ENCODE measurements at regions not wholly inside any gene's neighbourhood (a gene's known extent, or its start where the extent isn't known, plus 50 kb on each side); places are given as distances from the start of the nearest gene placed in this dataset.
A peak's percentile ranks its signal among the peaks of the same experiment; 100 is the strongest.
"Not testable (repeated sequence)": the region's sequence is repeated elsewhere in the genome, so short reads cannot be mapped to it uniquely, and the experiment has no call there.

- Histone ChIP-seq H3K4me1 (replicated peaks in 1 of 2) (no peaks in the 10 kb centered on the region), H3K4me3 (no peak overlapping the region), H3K27ac (no peak overlapping the region)
- ATAC-seq (replicated peaks in 6 of 8): no peak
- in situ Hi-C loops (cut with MboI; ENCODE audit: low pct_unique_long_range_greater_than_20kb in 2 of 9, low sequenced_read_pairs in 9 of 9, unreplicated experiment in 9 of 9): no loop called here
- 37 to 100% (median 80%) methylated on average over 1 to 3 of the region's 3 CpGs; no CpG with 5 or more reads in 1 of the 10 experiments for WGBS, 10 experiments
These were observed 390.2 kb upstream of the SGO1 start for GRCh38 chr3:20576228-20576627.

- H3K4me3 ChIP-seq: no peak overlapping the region
These were observed 389.1 kb upstream of the SGO1 start for GRCh38 chr3:20575146-20575545.

DNA sequence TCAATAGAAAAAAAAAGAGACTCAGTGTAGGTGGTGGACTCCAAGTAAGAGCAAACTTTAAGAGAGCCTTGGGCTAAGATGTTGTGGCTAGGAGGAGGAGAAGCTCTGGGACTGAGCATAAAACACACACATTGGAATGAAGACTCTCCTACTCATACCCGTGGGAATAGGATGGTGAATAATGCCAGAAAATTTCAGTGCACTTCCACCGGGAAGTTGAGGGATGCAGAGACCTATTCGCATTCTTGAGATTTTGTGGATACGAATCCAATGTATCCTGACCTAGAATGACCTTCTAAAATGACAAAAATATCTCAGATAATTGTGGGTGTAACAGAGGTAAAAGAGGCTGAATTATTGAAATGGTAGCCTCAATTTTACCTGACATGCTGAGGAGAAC lies 388.7 kb upstream of the SGO1 start:
- peak in 2 of 8 experiments; percentile 46 to 56 for ATAC-seq (replicated peaks in 6 of 8)
- no peaks in the 10 kb centered on the region for H3K4me1 ChIP-seq (replicated peaks in 1 of 2)

More at GRCh38 chr3:20575146-20575545, 389.1 kb upstream of the SGO1 start:
- no peaks in the 10 kb centered on the region for H3K4me1 ChIP-seq (replicated peaks in 1 of 2)
- in situ Hi-C loops (cut with MboI; ENCODE audit: low pct_unique_long_range_greater_than_20kb in 2 of 9, low sequenced_read_pairs in 9 of 9, unreplicated experiment in 9 of 9): no loop called here
- WGBS, 10 experiments: 8 to 100% (median 68%) methylated on average over 1 to 2 of the region's 2 CpGs
- ATAC-seq (replicated peaks in 6 of 8): peak in 7 of 8 experiments; percentile 50 to 90 (median 70)
- H3K27ac ChIP-seq: no peak overlapping the region

DNA sequence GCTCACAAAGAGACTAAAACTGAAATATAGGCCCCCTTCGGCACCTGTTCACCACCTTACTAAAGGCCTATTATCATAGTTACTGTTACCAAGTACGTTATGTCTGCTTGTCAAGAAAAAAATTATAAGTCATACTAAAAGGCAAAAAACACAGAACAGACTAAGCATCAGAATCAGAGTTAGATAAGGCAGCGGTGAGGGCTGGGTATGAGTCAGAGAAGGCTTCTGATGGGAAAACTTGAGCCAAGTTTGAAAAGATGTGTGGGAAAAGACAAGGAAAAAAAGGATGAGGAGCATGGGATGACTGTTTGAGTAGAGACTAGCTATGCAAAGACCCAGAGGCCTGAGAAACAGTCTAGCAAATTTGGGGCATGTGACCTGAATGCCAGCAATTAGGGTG lies 387.2 kb upstream of the SGO1 start:
- H3K4me1 ChIP-seq (replicated peaks in 1 of 2): no peaks in the 10 kb centered on the region
- 76 to 93% (median 85%) methylated on average over 2 to 3 of the region's 3 CpGs; no CpG with 5 or more reads in 5 of the 10 experiments for WGBS, 10 experiments
- H3K27ac ChIP-seq: no peak overlapping the region
- H3K4me3 ChIP-seq: no peak overlapping the region
- in situ Hi-C loops (cut with MboI; ENCODE audit: low pct_unique_long_range_greater_than_20kb in 2 of 9, low sequenced_read_pairs in 9 of 9, unreplicated experiment in 9 of 9): no loop called here
- no peak for ATAC-seq (replicated peaks in 6 of 8)

More for the DNA sequence above, 388.7 kb upstream of the SGO1 start:
- in situ Hi-C loops (cut with MboI; ENCODE audit: low pct_unique_long_range_greater_than_20kb in 2 of 9, low sequenced_read_pairs in 9 of 9, unreplicated experiment in 9 of 9): no loop called here
- WGBS, 10 experiments: 6 to 100% (median 85%) methylated on average over 1 to 4 of the region's 4 CpGs; no CpG with 5 or more reads in 2 of the 10 experiments
- no peak overlapping the region for H3K27ac ChIP-seq
- no peak overlapping the region for H3K4me3 ChIP-seq

DNA sequence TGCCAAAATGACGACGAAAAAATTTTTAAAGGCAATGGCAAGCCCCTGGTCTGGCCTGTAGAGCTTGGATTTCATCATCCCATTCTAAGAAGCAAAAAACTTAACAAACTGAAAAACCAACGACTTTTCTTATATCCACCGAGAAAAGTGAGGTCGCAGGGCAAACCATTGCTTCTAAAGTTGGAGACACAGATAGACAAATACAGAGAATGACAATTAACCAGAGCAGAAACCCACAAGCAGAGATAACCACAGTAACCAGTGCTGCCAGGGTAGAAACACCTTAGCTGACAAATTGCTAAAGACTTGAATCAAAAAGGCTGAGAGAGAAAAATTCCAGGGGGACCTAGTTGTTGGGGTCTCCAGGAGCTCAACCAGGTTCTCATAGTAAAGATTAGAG lies 386.5 kb upstream of the SGO1 start:
- in situ Hi-C loops (cut with MboI; ENCODE audit: low pct_unique_long_range_greater_than_20kb in 2 of 9, low sequenced_read_pairs in 9 of 9, unreplicated experiment in 9 of 9): no loop called here
- no peaks in the 10 kb centered on the region for H3K4me1 ChIP-seq (replicated peaks in 1 of 2)
- no peak for ATAC-seq (replicated peaks in 6 of 8)
- WGBS, 10 experiments: 82 to 100% (median 92%) methylated on average over 2 to 5 of the region's 5 CpGs
- no peak overlapping the region for H3K4me3 ChIP-seq
- H3K27ac ChIP-seq: no peak overlapping the region

DNA sequence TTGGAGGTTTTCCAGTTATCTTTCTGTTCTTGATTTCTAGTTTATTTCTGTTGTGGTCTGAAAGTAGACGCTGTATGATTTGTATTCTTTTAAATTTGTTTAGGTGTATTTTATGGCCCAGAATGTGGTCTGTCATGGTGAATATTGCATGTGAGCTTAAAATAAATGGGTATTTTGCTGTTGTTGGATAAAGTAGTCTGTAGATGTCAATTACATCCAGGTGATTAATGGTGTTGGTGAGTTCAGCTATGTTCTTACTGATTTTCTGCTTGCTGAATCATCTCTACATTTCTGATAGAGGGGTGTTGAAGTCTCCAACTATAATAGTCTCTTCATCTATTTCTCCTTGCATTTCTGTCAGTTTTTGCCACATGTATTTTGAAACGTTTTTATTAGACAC lies 383.3 kb upstream of the SGO1 start:
- Histone ChIP-seq H3K27ac (no peak overlapping the region), H3K4me3 (no peak overlapping the region), H3K4me1 (replicated peaks in 1 of 2) (no peaks in the 10 kb centered on the region)
- 0 to 47% (median 6%) methylated on average over 1 to 2 of the region's 2 CpGs; no CpG with 5 or more reads in 1 of the 10 experiments for WGBS, 10 experiments
- no peak for ATAC-seq (replicated peaks in 6 of 8)
- in situ Hi-C loops (cut with MboI; ENCODE audit: low pct_unique_long_range_greater_than_20kb in 2 of 9, low sequenced_read_pairs in 9 of 9, unreplicated experiment in 9 of 9): no loop called here

- no peaks in the 10 kb centered on the region for H3K4me1 ChIP-seq (replicated peaks in 1 of 2)
- WGBS, 10 experiments: 9 to 100% (median 96%) methylated on average over 1 to 3 of the region's 3 CpGs; no CpG with 5 or more reads in 1 of the 10 experiments
- H3K4me3 ChIP-seq: no peak overlapping the region
- H3K27ac ChIP-seq: no peak overlapping the region
- in situ Hi-C loops (cut with MboI; ENCODE audit: low pct_unique_long_range_greater_than_20kb in 2 of 9, low sequenced_read_pairs in 9 of 9, unreplicated experiment in 9 of 9): no loop called here
- ATAC-seq (replicated peaks in 6 of 8): no peak
These were observed 379.0 kb upstream of the SGO1 start for GRCh38 chr3:20564966-20565365.

- Histone ChIP-seq H3K4me1 (replicated peaks in 1 of 2) (no peaks in the 10 kb centered on the region), H3K4me3 (no peak overlapping the region), H3K27ac (no peak overlapping the region)
- no peak for ATAC-seq (replicated peaks in 6 of 8)
- in situ Hi-C loops (cut with MboI; ENCODE audit: low pct_unique_long_range_greater_than_20kb in 2 of 9, low sequenced_read_pairs in 9 of 9, unreplicated experiment in 9 of 9): no loop called here
- 92 to 100% (median 95%) methylated on average over 2 of the region's 2 CpGs; no CpG with 5 or more reads in 1 of the 10 experiments for WGBS, 10 experiments
These were observed 378.0 kb upstream of the SGO1 start for GRCh38 chr3:20563985-20564384.

- H3K27ac ChIP-seq: no peak overlapping the region
- no peak overlapping the region for H3K4me3 ChIP-seq
- no peak for ATAC-seq (replicated peaks in 6 of 8)
- in situ Hi-C loops (cut with MboI; ENCODE audit: low pct_unique_long_range_greater_than_20kb in 2 of 9, low sequenced_read_pairs in 9 of 9, unreplicated experiment in 9 of 9): no loop called here
- WGBS, 10 experiments: 29 to 88% (median 71%) methylated on average over 1 to 4 of the region's 4 CpGs
- H3K4me1 ChIP-seq (replicated peaks in 1 of 2): peaks cover 0 to 2% of the 10 kb centered on the region in 2 donors
These were observed 377.2 kb upstream of the SGO1 start for GRCh38 chr3:20563251-20563650.

DNA sequence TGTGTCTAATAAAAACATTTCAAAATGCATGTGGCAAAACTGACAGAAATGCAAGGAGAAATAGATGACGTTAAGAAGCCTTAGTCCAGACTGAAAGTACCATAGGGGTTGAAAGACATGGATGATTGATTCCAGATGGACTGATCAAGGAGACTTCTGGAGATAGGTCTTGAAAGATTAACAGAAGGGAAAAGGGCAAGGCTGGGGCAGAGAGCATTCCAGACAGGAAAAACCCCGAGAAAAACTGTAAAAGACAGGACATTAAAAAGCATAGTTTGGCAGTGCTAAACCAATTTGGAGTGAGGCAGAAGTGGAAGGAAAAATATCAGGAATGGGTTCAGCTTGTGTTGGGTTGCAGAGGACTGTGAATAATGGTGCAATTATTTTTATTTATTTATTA lies 375.2 kb upstream of the SGO1 start:
- in situ Hi-C loops (cut with MboI; ENCODE audit: low pct_unique_long_range_greater_than_20kb in 2 of 9, low sequenced_read_pairs in 9 of 9, unreplicated experiment in 9 of 9): no loop called here
- WGBS, 10 experiments: 0 to 90% (median 59%) methylated on average over 1 to 2 of the region's 2 CpGs
- no peak overlapping the region for H3K4me3 ChIP-seq
- peaks cover 0 to 16% of the 10 kb centered on the region in 2 donors for H3K4me1 ChIP-seq (replicated peaks in 1 of 2)
- ATAC-seq (replicated peaks in 6 of 8): no peak
- no peak overlapping the region for H3K27ac ChIP-seq

DNA sequence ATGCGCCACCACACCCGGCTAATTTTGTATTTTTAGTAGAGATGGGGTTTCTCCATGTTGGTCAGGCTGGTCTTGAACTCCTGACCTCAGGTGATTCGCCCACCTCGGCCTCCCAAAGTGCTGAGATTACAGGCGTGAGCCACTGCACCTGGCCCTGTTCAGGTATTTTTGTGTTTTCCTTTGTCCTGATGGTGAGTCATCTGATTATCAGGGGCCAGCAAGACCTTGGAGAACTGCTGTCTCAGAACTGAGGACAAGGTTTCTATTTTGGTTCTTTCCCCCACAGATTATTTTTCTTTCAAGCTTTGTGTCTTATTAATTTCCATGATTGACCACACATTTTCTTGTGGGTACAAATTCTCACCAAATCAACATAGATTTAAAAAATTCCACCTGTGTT lies 374.4 kb upstream of the SGO1 start:
- H3K4me3 ChIP-seq; in situ Hi-C loops (cut with MboI; ENCODE audit: low pct_unique_long_range_greater_than_20kb in 2 of 9, low sequenced_read_pairs in 9 of 9, unreplicated experiment in 9 of 9); H3K27ac ChIP-seq; ATAC-seq (replicated peaks in 6 of 8): not testable (repeated sequence)
- WGBS, 10 experiments: 33 to 92% (median 70%) methylated on average over 1 to 3 of the region's 5 CpGs; no CpG with 5 or more reads in 6 of the 10 experiments
- H3K4me1 ChIP-seq (replicated peaks in 1 of 2): peaks cover 0 to 16% of the 10 kb centered on the region in 2 donors

- Histone ChIP-seq H3K4me1 (replicated peaks in 1 of 2) (peaks cover 0 to 25% of the 10 kb centered on the region in 2 donors), H3K27ac (no peak overlapping the region), H3K4me3 (no peak overlapping the region)
- 62 to 100% (median 81%) methylated on average over 1 to 2 of the region's 2 CpGs; no CpG with 5 or more reads in 3 of the 10 experiments for WGBS, 10 experiments
- ATAC-seq (replicated peaks in 6 of 8): no peak
- in situ Hi-C loops (cut with MboI; ENCODE audit: low pct_unique_long_range_greater_than_20kb in 2 of 9, low sequenced_read_pairs in 9 of 9, unreplicated experiment in 9 of 9): no loop called here
These were observed 372.2 kb upstream of the SGO1 start for GRCh38 chr3:20558161-20558560.

GRCh38 chr3:20556661-20557060 lies 370.7 kb upstream of the SGO1 start:
- 29 to 86% (median 66%) methylated on average over 1 to 4 of the region's 4 CpGs for WGBS, 10 experiments
- Histone ChIP-seq H3K27ac (no peak overlapping the region), H3K4me1 (replicated peaks in 1 of 2) (peaks cover 0 to 25% of the 10 kb centered on the region in 2 donors), H3K4me3 (no peak overlapping the region)
- in situ Hi-C loops (cut with MboI; ENCODE audit: low pct_unique_long_range_greater_than_20kb in 2 of 9, low sequenced_read_pairs in 9 of 9, unreplicated experiment in 9 of 9): no loop called here
- ATAC-seq (replicated peaks in 6 of 8): no peak

DNA sequence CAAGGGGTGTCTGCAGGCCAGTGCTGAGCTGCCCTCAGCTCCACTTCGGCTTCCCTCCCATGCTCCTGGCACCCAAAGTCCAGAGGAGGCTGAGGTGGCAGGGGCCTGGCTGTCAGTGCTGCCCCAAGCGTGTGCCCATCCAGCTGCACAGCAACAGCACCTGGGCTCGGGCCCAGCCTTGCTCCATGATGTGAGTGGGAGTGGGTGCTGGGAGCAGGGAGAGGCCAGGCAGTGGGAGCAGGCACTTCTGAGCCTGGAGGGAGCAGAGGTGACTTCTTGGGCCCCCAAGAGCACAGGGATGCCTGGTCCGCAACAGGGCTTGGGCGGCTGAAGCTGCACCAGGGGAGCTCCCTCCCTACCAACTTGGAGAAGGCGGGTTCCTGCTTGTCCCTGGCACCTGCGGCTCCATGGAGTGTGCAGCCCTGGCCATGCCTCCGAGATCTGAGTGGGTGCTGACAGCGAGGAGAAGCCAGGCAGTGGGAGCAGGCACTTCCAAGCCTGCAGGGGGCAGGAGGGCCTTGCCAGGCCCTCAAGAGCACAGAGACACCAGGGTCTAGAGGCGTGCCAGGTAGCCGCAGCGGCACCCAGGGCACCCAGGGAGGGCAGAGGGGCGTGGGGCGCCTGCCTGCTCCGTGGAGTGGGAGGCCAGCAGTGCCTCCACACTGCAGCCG lies 366.7 kb upstream of the SGO1 start:
- Histone ChIP-seq H3K4me3 (no peak overlapping the region), H3K27ac (no peak overlapping the region), H3K4me1 (replicated peaks in 1 of 2) (peaks cover 0 to 20% of the 10 kb centered on the region in 2 donors)
- no peak for ATAC-seq (replicated peaks in 6 of 8)
- 68 to 100% (median 100%) methylated on average over 1 to 7 of the region's 16 CpGs; no CpG with 5 or more reads in 5 of the 10 experiments for WGBS, 10 experiments
- in situ Hi-C loops (cut with MboI; ENCODE audit: low pct_unique_long_range_greater_than_20kb in 2 of 9, low sequenced_read_pairs in 9 of 9, unreplicated experiment in 9 of 9): no loop called here

Measured in motor neuron (in vitro differentiated cells).